ENCODE measurements at regions not wholly inside any gene's neighbourhood (a gene's known extent, or its start where the extent isn't known, plus 50 kb on each side); places are given as distances from the start of the nearest gene placed in this dataset.

DNA sequence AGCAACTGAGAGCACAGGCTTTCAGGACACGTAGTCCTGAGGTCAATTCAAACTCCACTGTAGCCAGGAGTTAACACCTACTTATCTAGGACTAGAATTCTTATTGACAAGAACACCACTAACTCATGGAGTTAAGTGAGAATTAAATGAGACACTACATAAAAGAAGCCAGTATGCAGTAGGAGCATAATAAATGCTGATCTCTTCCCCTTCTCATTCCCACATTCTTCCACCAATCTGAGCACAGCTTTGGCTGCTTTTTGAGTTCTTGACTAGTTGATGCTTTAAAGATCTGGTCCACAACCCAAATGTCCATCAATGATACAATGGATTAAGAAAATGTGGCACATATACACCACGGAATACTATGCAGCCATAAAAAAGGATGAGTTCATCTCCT is 55.2 kb downstream of the TTC32 start:
- ChIA-PET CTCF (interaction anchor here (1.4 kb wide), 1 partner anchor 18 kb away, joined by 3 read pairs; no protein-coding TSS in a partner anchor), SMC1A (ENCODE audit: uncharacterized antibody, unreplicated experiment) (interaction anchor here (0.6 kb wide), 1 partner anchor 12 kb away, joined by 3 read pairs; no protein-coding TSS in a partner anchor), POLR2A (no interaction called here), RAD21 (ENCODE audit: unreplicated experiment) (no interaction called here)
- Histone ChIP-seq H3K9ac (ENCODE audit: control insufficient read depth, insufficient read depth, low read length) (no peak overlapping the region), H3K9me3 (replicated peaks; ENCODE audit: control insufficient read depth, insufficient read depth, low read length) (no peaks in the 10 kb centered on the region), H3K4me2 (ENCODE audit: control insufficient read depth, insufficient read depth) (no peak overlapping the region), H3K27ac (ENCODE audit: control insufficient read depth, insufficient read depth) (no peak overlapping the region), H3K27me3 (replicated peaks in 1 of 2; ENCODE audit: control insufficient read depth in 2 of 2, insufficient read depth in 2 of 2, low read length in 1 of 2) (no peaks in the 10 kb centered on the region; a peak in 2 of 4 replicates), H3K79me2 (ENCODE audit: control insufficient read depth, insufficient read depth, low read length) (no peaks in the 10 kb centered on the region), H3K4me3 (no peak overlapping the region), H2AFZ (ENCODE audit: control insufficient read depth, low read depth, low read length) (no peak overlapping the region), H3K36me3 (ENCODE audit: control insufficient read depth in 2 of 2, insufficient read depth in 2 of 2, low read length in 1 of 2) (no peaks in the 10 kb centered on the region), H4K20me1 (ENCODE audit: control insufficient read depth, insufficient read depth) (no peaks in the 10 kb centered on the region), H3K4me1 (ENCODE audit: control insufficient read depth, insufficient read depth, low read length) (no peaks in the 10 kb centered on the region)
- 49% methylated on average over 2 of the region's 2 CpGs for whole genome bisulfite sequencing (ENCODE audit: insufficient coverage, insufficient replicate concordance, low lambda C conversion rate, missing lambda C conversion rate)
- ATAC-seq (no peak), DNase-seq (ENCODE audit: low read depth, low spot score) (no peak), FAIRE-seq (no peak)
- in situ Hi-C loops (cut with MboI) (no loop called here), intact Hi-C loops (cut with micrococcal nuclease; ENCODE audit: unreplicated experiment) (no loop called here)
- no TSS peak for BruUV-seq (replicated peaks)
- TF ChIP-seq ZNF274 (IDR thresholded peaks at IDR 0.05; ENCODE audit: insufficient read depth, insufficient read length) (no peak), CTCF (IDR thresholded peaks at IDR 0.05 in 2 of 3, conservative IDR thresholded peaks at IDR 0.05 in 1 of 3; ENCODE audit: control insufficient read depth in 2 of 3, extremely low read depth in 1 of 3, insufficient read depth in 1 of 3, low read depth in 3 of 3, low read length in 3 of 3) (no peak), MXI1 (IDR thresholded peaks at IDR 0.05; ENCODE audit: low read depth, low read length) (no peak), RAD21 (IDR thresholded peaks at IDR 0.05; ENCODE audit: insufficient read depth, low read depth, low read length) (no peak)

- H3K9me3 ChIP-seq (replicated peaks; ENCODE audit: control insufficient read depth, insufficient read depth, low read length), result no peaks in the 10 kb centered on the region
- H3K27ac ChIP-seq (ENCODE audit: control insufficient read depth, insufficient read depth), result no peak overlapping the region
- BruUV-seq (replicated peaks), result no TSS peak
- H3K4me2 ChIP-seq (ENCODE audit: control insufficient read depth, insufficient read depth), result no peak overlapping the region
- no peaks in the 10 kb centered on the region for H3K79me2 ChIP-seq (ENCODE audit: control insufficient read depth, insufficient read depth, low read length)
- no peak overlapping the region for H2AFZ ChIP-seq (ENCODE audit: control insufficient read depth, low read depth, low read length)
- SMC1A ChIA-PET (ENCODE audit: uncharacterized antibody, unreplicated experiment), result interaction anchor here (0.6 kb wide), 2 partner anchors 11 to 873 kb away, joined by 3 read pairs; no protein-coding TSS in a partner anchor
- no peak for ATAC-seq
- no peak overlapping the region for H3K4me3 ChIP-seq
- H3K4me1 ChIP-seq (ENCODE audit: control insufficient read depth, insufficient read depth, low read length), result no peaks in the 10 kb centered on the region
- in situ Hi-C loops (cut with MboI) (no loop called here), intact Hi-C loops (cut with micrococcal nuclease; ENCODE audit: unreplicated experiment) (no loop called here)
- H3K9ac ChIP-seq (ENCODE audit: control insufficient read depth, insufficient read depth, low read length), result no peak overlapping the region
- DNase-seq (ENCODE audit: low read depth, low spot score), result no peak
- POLR2A ChIA-PET, result no interaction called here
- no peaks in the 10 kb centered on the region for H3K36me3 ChIP-seq (ENCODE audit: control insufficient read depth in 2 of 2, insufficient read depth in 2 of 2, low read length in 1 of 2)
- no peak for FAIRE-seq
- RAD21 ChIA-PET (ENCODE audit: unreplicated experiment), result no interaction called here
- no peaks in the 10 kb centered on the region for H4K20me1 ChIP-seq (ENCODE audit: control insufficient read depth, insufficient read depth)
- no peaks in the 10 kb centered on the region; a peak in 2 of 4 replicates for H3K27me3 ChIP-seq (replicated peaks in 1 of 2; ENCODE audit: control insufficient read depth in 2 of 2, insufficient read depth in 2 of 2, low read length in 1 of 2)
- 24% methylated on average over 4 of the region's 4 CpGs for WGBS (ENCODE audit: insufficient coverage, insufficient replicate concordance, low lambda C conversion rate, missing lambda C conversion rate)
- CTCF ChIA-PET, result interaction anchor here (1.4 kb wide), 1 partner anchor 19 kb away, joined by 3 read pairs; no protein-coding TSS in a partner anchor
- TF ChIP-seq NFYA (IDR thresholded peaks at IDR 0.05; ENCODE audit: borderline replicate concordance, low read depth, low read length) (no peak), CEBPB (IDR thresholded peaks at IDR 0.05; ENCODE audit: borderline replicate concordance in 1 of 2, low read depth in 2 of 2, low read length in 2 of 2) (no peak), TARDBP (IDR thresholded peaks at IDR 0.05; ENCODE audit: borderline replicate concordance) (no peak), ZBED1 (IDR thresholded peaks at IDR 0.05; ENCODE audit: borderline replicate concordance) (no peak), POU2F2 (IDR thresholded peaks at IDR 0.05; ENCODE audit: borderline replicate concordance, low read depth, low read length) (no peak), POLR2AphosphoS5 (IDR thresholded peaks at IDR 0.05; ENCODE audit: low read length) (no peak), PAX8 (IDR thresholded peaks at IDR 0.05) (no peak), PAX5 (IDR thresholded peaks at IDR 0.05; ENCODE audit: borderline replicate concordance, low read depth, low read length) (no peak), IKZF2 (IDR thresholded peaks at IDR 0.05) (no peak), KAT2A (conservative IDR thresholded peaks at IDR 0.05; ENCODE audit: control insufficient read depth, low read depth, low read length) (no peak), BCL11A (IDR thresholded peaks at IDR 0.05; ENCODE audit: low read depth, low read length) (no peak), RB1 (IDR thresholded peaks at IDR 0.05; ENCODE audit: borderline replicate concordance) (no peak), RAD51 (IDR thresholded peaks at IDR 0.05) (no peak)
- TF ChIP-seq, protein P1, sequence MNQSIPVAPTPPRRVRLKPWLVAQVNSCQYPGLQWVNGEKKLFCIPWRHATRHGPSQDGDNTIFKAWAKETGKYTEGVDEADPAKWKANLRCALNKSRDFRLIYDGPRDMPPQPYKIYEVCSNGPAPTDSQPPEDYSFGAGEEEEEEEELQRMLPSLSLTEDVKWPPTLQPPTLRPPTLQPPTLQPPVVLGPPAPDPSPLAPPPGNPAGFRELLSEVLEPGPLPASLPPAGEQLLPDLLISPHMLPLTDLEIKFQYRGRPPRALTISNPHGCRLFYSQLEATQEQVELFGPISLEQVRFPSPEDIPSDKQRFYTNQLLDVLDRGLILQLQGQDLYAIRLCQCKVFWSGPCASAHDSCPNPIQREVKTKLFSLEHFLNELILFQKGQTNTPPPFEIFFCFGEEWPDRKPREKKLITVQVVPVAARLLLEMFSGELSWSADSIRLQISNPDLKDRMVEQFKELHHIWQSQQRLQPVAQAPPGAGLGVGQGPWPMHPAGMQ (IDR thresholded peaks at IDR 0.05; ENCODE audit: borderline replicate concordance), result no peak
Measured at GRCh38 chr2:19846030-19846429, 55.8 kb downstream of the TTC32 start.

Data from GM12878 (cell line).